ENCODE measurements at regions not wholly inside any gene's neighbourhood (a gene's known extent, or its start where the extent isn't known, plus 50 kb on each side); places are given as distances from the start of the nearest gene placed in this dataset.

DNA sequence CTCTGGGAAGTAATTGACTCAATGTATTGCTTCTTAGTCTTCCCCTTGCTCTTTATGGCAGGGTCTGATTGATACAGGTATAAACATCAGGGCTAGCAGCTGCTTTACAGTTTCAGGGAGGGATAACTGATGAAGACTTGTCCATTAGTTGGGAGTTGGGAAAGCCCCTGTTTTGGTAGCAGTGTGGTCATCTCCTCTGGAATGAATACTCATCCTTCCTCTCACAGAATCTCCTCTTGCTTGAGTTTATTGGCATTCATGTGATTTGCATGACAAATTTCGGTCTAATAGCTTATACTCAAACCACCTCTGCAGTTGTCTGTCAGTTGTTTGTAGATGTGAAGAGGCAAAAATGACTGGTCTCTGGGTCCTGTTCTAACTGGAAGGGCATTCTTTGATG lies 79.7 kb downstream of the FAT3 start:
- DNase-seq (ENCODE audit: low read depth, low spot score), result no peak
- in situ Hi-C loops (cut with HindIII; ENCODE audit: low sequenced_read_pairs), result no loop called here
- H3K4me3 ChIP-seq (ENCODE audit: low read depth, low read length), result no peak overlapping the region
- TF ChIP-seq, protein P1, sequence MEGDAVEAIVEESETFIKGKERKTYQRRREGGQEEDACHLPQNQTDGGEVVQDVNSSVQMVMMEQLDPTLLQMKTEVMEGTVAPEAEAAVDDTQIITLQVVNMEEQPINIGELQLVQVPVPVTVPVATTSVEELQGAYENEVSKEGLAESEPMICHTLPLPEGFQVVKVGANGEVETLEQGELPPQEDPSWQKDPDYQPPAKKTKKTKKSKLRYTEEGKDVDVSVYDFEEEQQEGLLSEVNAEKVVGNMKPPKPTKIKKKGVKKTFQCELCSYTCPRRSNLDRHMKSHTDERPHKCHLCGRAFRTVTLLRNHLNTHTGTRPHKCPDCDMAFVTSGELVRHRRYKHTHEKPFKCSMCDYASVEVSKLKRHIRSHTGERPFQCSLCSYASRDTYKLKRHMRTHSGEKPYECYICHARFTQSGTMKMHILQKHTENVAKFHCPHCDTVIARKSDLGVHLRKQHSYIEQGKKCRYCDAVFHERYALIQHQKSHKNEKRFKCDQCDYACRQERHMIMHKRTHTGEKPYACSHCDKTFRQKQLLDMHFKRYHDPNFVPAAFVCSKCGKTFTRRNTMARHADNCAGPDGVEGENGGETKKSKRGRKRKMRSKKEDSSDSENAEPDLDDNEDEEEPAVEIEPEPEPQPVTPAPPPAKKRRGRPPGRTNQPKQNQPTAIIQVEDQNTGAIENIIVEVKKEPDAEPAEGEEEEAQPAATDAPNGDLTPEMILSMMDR (IDR thresholded peaks at IDR 0.05; ENCODE audit: low read depth, low read length), result no peak

DNA sequence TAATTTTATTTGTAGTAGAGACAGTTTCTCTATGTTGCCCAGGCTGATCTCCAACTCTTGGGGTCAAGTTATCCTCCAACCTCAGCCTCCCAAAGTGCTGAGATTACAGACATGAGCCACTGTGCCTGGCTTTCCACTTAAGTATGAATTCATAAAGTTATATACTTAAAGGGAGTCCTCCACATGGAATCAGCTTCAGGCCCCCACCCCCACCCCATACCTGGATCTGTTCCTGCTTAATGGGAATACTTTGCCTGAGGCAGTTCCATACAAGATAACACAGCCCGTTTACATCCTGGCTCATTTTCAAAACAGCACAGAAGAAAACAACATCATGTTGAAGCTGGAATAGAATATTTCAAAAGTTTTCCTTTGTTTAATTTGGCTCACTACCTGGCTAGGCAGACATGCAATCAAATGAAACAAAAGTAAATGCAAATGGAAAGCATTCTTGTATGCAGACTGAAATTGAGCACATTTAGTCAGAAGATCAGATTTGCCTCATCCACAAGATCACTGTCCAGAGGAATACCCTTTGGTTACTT lies 82.4 kb downstream of the FAT3 start:
- in situ Hi-C loops (cut with HindIII; ENCODE audit: low sequenced_read_pairs), result no loop called here
- TF ChIP-seq, protein P1 (IDR thresholded peaks at IDR 0.05; ENCODE audit: low read depth, low read length), result no peak
- no peak overlapping the region for H3K4me3 ChIP-seq (ENCODE audit: low read depth, low read length)
- no peak for DNase-seq (ENCODE audit: low read depth, low spot score)

DNA sequence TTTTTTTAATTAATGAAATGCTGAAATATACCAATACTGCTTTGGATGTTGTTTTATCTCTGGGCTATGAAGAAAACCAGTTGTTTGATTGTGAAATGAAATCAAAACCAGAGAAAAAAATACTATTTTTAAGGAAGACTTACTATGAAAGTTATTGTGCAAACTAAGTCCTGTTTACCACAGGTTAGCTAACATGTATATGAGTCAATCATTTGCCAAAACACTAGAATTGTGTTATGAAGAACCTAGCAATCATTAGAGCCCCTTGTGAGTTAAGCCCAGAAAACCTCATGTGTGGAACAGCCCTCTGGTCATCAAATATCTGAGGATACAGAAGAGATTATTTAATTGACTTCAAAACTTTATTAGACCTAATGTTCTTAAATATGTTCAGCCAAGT lies 83.7 kb downstream of the FAT3 start:
- no peak for DNase-seq (ENCODE audit: low read depth, low spot score)
- in situ Hi-C loops (cut with HindIII; ENCODE audit: low sequenced_read_pairs), result no loop called here

DNA sequence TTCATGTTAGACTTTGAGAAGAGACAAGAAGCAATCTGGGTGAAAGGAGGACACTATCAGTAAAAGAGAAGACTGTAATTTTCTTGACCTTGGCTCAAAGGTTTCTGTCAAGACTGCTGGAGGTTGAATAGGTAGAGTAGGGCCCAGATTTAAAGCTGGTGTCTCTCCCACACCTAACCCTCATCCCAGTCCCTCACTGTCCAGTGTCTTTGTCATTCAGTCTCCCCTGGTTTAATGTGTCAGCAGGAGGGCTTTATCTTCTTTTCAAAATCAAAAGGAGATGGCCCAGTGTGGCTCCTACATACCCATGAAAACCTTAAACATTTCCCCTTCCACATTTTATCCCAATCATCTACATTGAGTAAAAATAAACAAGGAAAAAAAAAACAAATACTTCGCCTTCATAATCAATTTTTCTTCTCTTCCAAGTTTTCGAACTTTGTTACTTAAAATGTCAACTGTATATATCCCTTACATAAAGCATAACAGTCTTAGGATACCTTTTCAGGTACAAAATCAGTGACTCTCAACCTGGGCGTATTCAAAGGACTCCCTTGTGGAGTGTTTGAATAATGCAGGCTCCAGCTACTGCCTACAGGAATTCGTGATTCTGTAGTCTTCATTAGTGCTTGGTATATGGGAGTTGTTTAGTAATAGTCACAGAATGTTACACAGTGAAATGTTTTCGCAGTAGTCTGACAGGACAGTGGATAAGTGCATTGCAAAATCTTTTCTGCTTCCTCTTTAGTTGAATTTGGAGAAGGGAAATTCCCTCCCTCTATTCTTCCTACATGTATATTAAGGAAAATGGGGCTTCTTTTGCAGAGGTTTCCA lies 87.2 kb downstream of the FAT3 start:
- no peak overlapping the region for H3K4me3 ChIP-seq (ENCODE audit: low read depth, low read length)
- in situ Hi-C loops (cut with HindIII; ENCODE audit: low sequenced_read_pairs), result no loop called here
- no peak for DNase-seq (ENCODE audit: low read depth, low spot score)
- TF ChIP-seq, protein P1 (IDR thresholded peaks at IDR 0.05; ENCODE audit: low read depth, low read length), result no peak

More for the DNA sequence above, 83.7 kb downstream of the FAT3 start:
- H3K4me3 ChIP-seq (ENCODE audit: low read depth, low read length), result no peak overlapping the region
- TF ChIP-seq, protein P1 (IDR thresholded peaks at IDR 0.05; ENCODE audit: low read depth, low read length), result no peak

DNA sequence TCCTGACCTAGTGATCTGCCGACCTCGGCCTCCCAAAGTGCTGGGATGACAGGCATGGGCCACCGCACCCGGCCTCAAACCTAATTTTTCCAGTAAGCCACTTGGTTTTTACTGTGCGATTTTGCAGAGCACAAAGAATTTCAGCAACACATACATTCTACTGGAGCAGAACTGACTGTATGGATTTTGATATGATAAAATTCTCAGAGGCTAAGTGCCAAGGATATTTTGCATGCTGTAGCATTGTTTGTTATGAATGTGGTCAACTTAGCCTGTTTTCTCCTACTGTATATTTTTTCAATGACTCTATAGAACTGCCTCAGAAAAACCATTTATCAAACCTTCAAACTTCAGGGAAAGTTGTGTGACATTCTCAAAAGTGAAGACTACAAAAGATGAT lies 89.2 kb downstream of the FAT3 start:
- DNase-seq (ENCODE audit: low read depth, low spot score), result no peak
- in situ Hi-C loops (cut with HindIII; ENCODE audit: low sequenced_read_pairs), result no loop called here
- TF ChIP-seq, protein P1 (IDR thresholded peaks at IDR 0.05; ENCODE audit: low read depth, low read length), result no peak
- H3K4me3 ChIP-seq (ENCODE audit: low read depth, low read length), result no peak overlapping the region

DNA sequence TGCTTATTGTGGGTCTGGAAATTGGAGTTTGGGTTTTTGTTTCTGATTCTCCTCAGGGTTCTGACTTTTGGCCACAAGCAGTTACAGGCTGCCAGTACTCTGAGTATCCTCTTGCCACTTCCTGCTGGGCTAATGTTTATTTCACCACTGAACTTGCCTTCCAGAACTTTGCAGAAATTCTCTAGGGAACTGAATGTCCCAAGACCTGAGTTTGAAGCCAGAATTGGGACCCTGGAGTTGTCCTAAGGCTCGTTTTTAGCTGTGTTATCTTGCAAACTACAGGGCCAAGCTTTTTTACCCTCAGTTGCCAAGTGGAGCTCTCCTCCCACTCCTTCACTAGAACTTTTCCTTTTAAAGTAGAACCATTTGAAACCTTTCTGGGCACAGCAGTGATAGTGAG lies 89.9 kb downstream of the FAT3 start:
- no peak overlapping the region for H3K4me3 ChIP-seq (ENCODE audit: low read depth, low read length)
- DNase-seq (ENCODE audit: low read depth, low spot score), result peak; percentile 46
- in situ Hi-C loops (cut with HindIII; ENCODE audit: low sequenced_read_pairs), result no loop called here
- TF ChIP-seq, protein P1 (IDR thresholded peaks at IDR 0.05; ENCODE audit: low read depth, low read length), result no peak

All from astrocyte of the spinal cord (primary cell).